COLO668 (cell line): ENCODE measurements at regions not wholly inside any gene's neighbourhood (a gene's known extent, or its start where the extent isn't known, plus 50 kb on each side); places are given as distances from the start of the nearest gene placed in this dataset.

Experiments
- DNase-seq: peaks from one replicate; lab custom pipeline; 2025; ENCODE audit not compliant: unreplicated experiment; lab: John Stamatoyannopoulos, UW

GRCh38 chr20:58069796-58070663 lies 158.4 kb downstream of the ANKRD60 start:
- no peak for DNase-seq

- DNase-seq, result no peak
Measured at GRCh38 chr20:58069207-58069606, 159.2 kb downstream of the ANKRD60 start.

GRCh38 chr20:58065508-58066361 lies 162.7 kb downstream of the ANKRD60 start:
- no peak for DNase-seq

GRCh38 chr20:58064411-58065010 lies 163.9 kb downstream of the ANKRD60 start:
- DNase-seq, result no peak

GRCh38 chr20:58059260-58059544 lies 169.3 kb downstream of the ANKRD60 start:
- DNase-seq, result no peak

- DNase-seq, result no peak
Measured at GRCh38 chr20:58058421-58059259, 169.8 kb downstream of the ANKRD60 start.

- DNase-seq, result no peak
Measured at GRCh38 chr20:58056921-58057686, 171.3 kb downstream of the ANKRD60 start.

GRCh38 chr20:58056021-58056591 lies 172.3 kb downstream of the ANKRD60 start:
- DNase-seq, result no peak

- DNase-seq, result no peak
Measured at GRCh38 chr20:58054780-58055373, 173.6 kb downstream of the ANKRD60 start.

- no peak for DNase-seq
Measured at GRCh38 chr20:58054082-58054779, 174.2 kb downstream of the ANKRD60 start.

- no peak for DNase-seq
Measured at GRCh38 chr20:58053391-58054055, 174.9 kb downstream of the ANKRD60 start.

GRCh38 chr20:58051367-58051766 lies 177.1 kb downstream of the ANKRD60 start:
- DNase-seq, result no peak

- DNase-seq, result no peak
Measured at GRCh38 chr20:58048096-58048702, 180.3 kb downstream of the ANKRD60 start.

- DNase-seq, result no peak
Measured at GRCh38 chr20:58046311-58046710, 182.1 kb downstream of the ANKRD60 start.

GRCh38 chr20:58045579-58045978 lies 182.9 kb downstream of the ANKRD60 start:
- DNase-seq, result no peak

GRCh38 chr20:58044931-58045555 lies 183.4 kb downstream of the ANKRD60 start:
- no peak for DNase-seq

GRCh38 chr20:58044286-58044685 lies 184.2 kb downstream of the ANKRD60 start:
- no peak for DNase-seq
